Limb (tissue), 2 donors: ENCODE measurements at regions not wholly inside any gene's neighbourhood (a gene's known extent, or its start where the extent isn't known, plus 50 kb on each side); places are given as distances from the start of the nearest gene placed in this dataset.
"Not testable (repeated sequence)": the region's sequence is repeated elsewhere in the genome, so short reads cannot be mapped to it uniquely, and the experiment has no call there.

Experiments used
- DNase-seq, 2 donors: peaks; one replicate each; pipeline ENCODE4 v3.0.0-alpha.2; 2016; ENCODE audit errors: extremely low spot score in 2 of 2

DNA sequence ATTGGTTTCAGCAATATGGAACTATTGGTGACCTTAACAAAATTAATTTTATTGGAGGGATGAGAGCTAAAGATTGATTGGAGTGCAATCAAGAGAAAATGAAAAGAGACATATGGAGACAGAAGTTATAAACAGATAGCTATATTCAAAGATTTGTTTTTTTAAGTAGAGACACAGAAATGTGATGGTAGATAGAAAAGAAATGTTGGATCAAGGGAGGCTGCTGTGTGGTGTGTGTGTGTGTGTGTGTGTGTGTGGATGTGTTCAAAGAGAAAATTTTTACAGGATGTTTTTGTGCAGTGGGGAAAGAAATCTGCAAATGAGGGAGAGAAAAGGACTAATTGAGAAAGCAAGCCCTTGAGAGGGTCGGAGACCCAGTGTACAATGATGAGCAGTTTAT, 249.5 kb upstream of the SPHKAP start:
- DNase-seq: no peak

GRCh38 chr2:228426502-228427216, 245.2 kb upstream of the SPHKAP start:
- no peak for DNase-seq

GRCh38 chr2:228425411-228426060, 244.0 kb upstream of the SPHKAP start:
- not testable (repeated sequence) for DNase-seq

- peak in 1 of 2 donors; percentile 60 for DNase-seq
These were observed 236.5 kb upstream of the SPHKAP start for GRCh38 chr2:228417956-228418355.

- DNase-seq: no peak
These were observed 236.0 kb upstream of the SPHKAP start for GRCh38 chr2:228417526-228417925.

DNA sequence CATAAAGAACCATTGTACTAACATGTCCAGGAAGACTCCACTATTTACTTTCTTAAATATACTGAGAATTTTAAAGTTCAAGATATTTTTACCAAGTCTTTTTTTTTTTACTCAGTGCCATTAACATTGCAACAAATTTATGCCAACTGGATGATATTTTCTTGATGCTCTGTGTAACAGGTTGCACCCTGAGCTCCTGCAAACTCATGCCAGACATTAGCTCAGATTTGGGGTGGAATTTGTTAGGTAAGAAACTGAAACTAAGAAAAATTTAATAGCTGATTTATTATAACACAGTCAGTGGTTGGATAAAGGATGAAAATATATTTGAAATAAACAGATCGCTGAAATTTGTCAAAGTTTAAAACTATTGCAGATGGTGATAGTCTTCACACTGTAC, 228.6 kb upstream of the SPHKAP start:
- DNase-seq: no peak

DNA sequence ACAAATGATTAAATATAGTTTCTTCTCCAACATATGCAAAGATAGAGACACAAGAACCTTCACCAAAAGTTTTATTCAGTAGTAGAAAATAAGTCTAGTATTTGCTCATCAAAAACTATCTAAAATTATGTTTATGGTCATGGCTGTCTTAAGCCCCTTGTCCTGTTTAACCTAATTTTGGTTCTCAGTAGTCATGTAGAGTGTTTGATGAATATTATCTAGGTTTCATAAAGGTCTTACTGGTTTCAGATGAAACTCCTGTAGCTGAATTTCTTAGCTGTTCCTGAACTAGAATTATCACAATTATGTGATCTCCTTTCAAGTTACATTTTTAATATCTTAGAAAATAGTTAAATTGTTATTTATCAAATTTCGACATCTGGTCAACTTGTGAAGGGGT, 228.0 kb upstream of the SPHKAP start:
- no peak for DNase-seq

GRCh38 chr2:228408529-228409227, 227.2 kb upstream of the SPHKAP start:
- DNase-seq: no peak

DNA sequence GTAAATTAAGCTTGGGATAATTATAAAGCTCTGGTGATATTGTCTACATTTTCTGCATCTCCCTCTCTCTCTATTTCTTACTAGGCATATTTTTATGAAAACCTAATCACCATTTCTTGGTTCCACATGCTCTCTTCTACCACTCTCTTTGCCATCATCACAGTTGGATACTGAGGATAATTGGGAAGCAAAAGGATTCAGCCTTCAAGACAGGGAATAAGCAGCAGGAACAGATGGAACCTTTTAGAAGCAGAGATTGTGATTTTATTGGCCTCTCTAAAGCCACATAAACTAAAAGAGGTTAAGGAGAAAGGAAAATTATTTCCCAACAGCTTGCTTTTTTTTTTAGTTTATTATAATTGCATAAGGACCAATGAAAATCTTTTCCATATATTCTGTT, 226.3 kb upstream of the SPHKAP start:
- DNase-seq: no peak

GRCh38 chr2:228401065-228401912, 219.8 kb upstream of the SPHKAP start:
- DNase-seq: no peak

DNA sequence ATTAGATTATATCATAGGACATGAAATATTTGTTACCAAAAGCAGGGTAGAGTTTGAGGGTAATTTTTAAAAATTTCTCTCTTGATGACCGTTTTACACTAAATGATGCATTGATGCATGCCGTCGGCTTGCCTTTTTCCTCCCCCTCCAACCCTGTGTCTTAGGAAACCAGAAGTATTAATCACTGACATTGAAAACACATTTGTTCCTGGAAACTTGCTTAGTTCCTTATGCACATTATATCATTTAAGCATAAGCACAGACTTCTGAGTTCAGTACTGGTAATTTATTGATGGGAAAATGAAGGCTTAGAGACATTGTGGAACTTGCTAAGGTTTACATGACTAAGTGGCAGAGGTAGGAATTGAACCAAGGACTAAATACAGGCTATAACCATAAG, 206.3 kb upstream of the SPHKAP start:
- DNase-seq: no peak

DNA sequence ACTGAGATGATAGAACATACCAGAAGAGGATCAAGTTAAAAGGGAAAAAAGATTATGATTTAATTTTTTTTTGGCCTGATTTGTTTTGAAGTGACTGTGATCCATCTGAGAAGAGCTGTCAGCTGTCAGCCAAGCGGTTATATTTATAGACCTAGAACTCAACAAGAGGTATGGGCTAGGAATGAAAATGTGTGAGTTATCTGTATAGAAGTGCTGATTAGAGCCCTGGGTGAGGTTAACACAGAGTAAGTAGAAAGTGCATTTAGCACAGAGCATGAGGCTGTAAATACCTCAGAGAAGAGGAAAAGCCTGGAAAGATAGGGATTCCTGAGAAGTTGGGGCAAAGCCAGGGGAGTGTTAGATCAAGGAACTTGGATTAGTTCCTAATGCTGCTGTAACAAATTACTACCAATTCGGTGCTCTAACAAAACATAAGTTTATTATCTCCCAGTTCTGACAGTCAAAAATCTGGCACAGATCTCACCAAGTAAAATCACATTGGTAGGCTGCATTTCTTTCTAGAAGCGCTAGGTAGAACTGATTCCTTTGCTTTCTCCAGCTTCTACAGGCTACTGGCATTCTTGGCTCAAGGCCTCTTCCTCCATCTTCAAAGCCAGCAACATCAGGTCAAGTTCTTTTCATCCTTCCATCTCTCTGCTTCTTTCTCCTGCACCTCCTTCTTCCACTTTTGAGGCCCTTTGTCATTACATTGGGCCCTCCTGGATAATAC, 197.4 kb upstream of the SPHKAP start:
- no peak for DNase-seq

GRCh38 chr2:228378233-228378632, 196.7 kb upstream of the SPHKAP start:
- no peak for DNase-seq

GRCh38 chr2:228377533-228377932, 196.0 kb upstream of the SPHKAP start:
- DNase-seq: no peak

DNA sequence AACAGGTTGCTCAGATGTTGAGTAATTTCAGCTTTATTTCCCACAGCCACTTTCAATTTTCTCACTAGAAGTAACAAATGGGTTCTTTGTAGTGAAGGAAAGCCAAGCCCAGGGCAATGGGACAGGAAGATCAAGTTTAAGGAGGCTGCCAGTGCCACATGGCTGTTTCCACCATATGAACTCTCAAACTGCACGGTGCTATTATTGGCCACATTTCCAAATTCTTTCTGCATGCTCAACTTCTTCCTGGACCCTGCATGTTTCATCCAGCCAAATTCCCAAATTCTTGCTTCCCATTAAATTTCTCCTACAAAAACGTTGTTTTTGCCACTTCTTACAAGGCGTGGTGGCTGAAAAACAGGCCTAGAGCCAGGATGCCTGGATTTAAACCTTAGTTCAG, 193.3 kb upstream of the SPHKAP start:
- DNase-seq: peak in 1 of 2 donors; percentile 49

- DNase-seq: no peak
These were observed 191.7 kb upstream of the SPHKAP start for GRCh38 chr2:228373191-228373590.

- no peak for DNase-seq
These were observed 190.7 kb upstream of the SPHKAP start for GRCh38 chr2:228372212-228372611.

- no peak for DNase-seq
These were observed 188.0 kb upstream of the SPHKAP start for GRCh38 chr2:228369400-228370031.

DNA sequence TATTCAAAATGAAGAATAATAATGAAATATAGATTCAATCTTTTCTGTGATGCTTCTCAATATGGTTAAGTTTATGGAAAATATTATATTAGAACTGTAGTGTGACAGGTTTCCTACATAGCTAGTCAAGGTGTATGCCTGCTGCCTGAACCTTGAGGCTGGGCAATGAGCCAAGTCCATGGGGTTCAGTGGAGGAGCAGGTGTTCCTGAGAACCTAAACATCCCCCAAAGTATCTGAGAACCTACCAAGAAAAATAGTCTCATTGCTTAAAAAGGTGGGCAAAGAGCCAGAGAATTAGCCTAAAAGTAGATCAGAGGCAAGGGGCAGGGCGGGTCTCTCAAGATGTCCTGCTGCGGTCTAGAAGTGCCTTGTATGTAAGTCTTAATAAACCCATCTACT, 185.9 kb upstream of the SPHKAP start:
- DNase-seq: no peak

GRCh38 chr2:228359473-228359872, 178.0 kb upstream of the SPHKAP start:
- no peak for DNase-seq

DNA sequence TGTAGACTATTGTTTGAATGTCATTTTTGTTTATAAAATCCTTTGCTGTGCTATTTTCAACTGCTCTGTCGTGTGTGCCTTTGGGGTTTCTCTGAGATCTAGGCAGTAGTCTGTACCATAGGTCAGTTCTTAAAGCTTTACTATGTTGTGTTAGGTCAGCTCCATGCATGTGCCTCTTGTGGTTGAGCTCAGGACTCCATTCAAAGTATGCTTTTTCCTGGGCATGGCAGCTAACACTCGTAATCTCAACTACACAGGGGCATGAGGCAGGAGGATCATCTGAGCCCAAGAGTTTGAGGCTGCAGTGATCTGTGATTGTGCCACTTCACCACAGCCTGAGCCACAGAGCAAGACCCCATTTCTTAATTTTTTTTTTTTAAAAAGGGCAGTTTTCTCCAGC, 174.4 kb upstream of the SPHKAP start:
- no peak for DNase-seq
